ENCODE measurements at regions not wholly inside any gene's neighbourhood (a gene's known extent, or its start where the extent isn't known, plus 50 kb on each side); places are given as distances from the start of the nearest gene placed in this dataset.

DNA sequence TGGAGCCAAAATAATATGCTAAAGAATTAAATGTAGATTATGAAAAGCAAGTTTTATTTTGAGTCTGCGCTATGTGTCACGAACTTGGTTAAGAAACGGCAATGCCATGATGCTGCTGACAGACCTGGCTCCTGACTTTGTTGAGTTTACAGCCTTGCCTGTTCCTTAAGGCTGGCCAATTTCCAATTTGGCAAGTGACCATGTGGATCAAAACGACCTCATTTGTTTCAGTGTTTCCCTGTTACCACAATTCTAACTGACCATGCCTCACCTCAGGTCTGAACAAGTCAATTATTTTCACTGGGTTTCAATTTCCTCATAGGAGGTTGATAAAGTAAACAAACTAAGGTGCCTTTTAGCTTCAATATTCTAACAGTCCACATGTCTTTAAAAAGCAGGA is 461.4 kb downstream of the ZNF608 start:
- whole genome bisulfite sequencing, result 70% methylated on average over 4 of the region's 4 CpGs
- H3K4me3 ChIP-seq (ENCODE audit: low read depth in 1 of 3, low read length in 3 of 3), result no peak overlapping the region
- no peak overlapping the region for H3K9ac ChIP-seq (ENCODE audit: low read depth in 1 of 2, low read length in 2 of 2)
- H3K36me3 ChIP-seq (ENCODE audit: control insufficient read depth in 4 of 4, insufficient read depth in 3 of 4, low read depth in 1 of 4, low read length in 3 of 4), result no peaks in the 10 kb centered on the region
- H3K27me3 ChIP-seq (ENCODE audit: control insufficient read depth in 4 of 4, insufficient read depth in 4 of 4, low read length in 3 of 4), result peaks cover 0 to 3% (median 0%) of the 10 kb centered on the region in 4 donors
- no peaks in the 10 kb centered on the region for H3K4me1 ChIP-seq (ENCODE audit: control insufficient read depth in 4 of 4, insufficient read depth in 4 of 4, low read length in 3 of 4)
- H3K27ac ChIP-seq (ENCODE audit: low read depth in 1 of 2, low read length in 2 of 2), result no peak overlapping the region
- TF ChIP-seq TAF1 (conservative IDR thresholded peaks at IDR 0.05) (no peak), FOXA2 (IDR thresholded peaks at IDR 0.05) (no peak), RXRA (IDR thresholded peaks at IDR 0.05) (no peak), MAX (IDR thresholded peaks at IDR 0.05) (no peak), YY1 (IDR thresholded peaks at IDR 0.05) (no peak), GABPA (IDR thresholded peaks at IDR 0.05 in 1 of 2, conservative IDR thresholded peaks at IDR 0.05 in 1 of 2) (no peak), SP1 (IDR thresholded peaks at IDR 0.05) (no peak), EGR1 (IDR thresholded peaks at IDR 0.05; ENCODE audit: low read depth in 2 of 2) (no peak)
- TF ChIP-seq, protein P1, sequence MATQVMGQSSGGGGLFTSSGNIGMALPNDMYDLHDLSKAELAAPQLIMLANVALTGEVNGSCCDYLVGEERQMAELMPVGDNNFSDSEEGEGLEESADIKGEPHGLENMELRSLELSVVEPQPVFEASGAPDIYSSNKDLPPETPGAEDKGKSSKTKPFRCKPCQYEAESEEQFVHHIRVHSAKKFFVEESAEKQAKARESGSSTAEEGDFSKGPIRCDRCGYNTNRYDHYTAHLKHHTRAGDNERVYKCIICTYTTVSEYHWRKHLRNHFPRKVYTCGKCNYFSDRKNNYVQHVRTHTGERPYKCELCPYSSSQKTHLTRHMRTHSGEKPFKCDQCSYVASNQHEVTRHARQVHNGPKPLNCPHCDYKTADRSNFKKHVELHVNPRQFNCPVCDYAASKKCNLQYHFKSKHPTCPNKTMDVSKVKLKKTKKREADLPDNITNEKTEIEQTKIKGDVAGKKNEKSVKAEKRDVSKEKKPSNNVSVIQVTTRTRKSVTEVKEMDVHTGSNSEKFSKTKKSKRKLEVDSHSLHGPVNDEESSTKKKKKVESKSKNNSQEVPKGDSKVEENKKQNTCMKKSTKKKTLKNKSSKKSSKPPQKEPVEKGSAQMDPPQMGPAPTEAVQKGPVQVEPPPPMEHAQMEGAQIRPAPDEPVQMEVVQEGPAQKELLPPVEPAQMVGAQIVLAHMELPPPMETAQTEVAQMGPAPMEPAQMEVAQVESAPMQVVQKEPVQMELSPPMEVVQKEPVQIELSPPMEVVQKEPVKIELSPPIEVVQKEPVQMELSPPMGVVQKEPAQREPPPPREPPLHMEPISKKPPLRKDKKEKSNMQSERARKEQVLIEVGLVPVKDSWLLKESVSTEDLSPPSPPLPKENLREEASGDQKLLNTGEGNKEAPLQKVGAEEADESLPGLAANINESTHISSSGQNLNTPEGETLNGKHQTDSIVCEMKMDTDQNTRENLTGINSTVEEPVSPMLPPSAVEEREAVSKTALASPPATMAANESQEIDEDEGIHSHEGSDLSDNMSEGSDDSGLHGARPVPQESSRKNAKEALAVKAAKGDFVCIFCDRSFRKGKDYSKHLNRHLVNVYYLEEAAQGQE (IDR thresholded peaks at IDR 0.05), result no peak
- no peak for DNase-seq (ENCODE audit: low spot score)
- H3K9me3 ChIP-seq (ENCODE audit: control insufficient read depth in 4 of 4, low read length in 3 of 4), result no peaks in the 10 kb centered on the region

DNA sequence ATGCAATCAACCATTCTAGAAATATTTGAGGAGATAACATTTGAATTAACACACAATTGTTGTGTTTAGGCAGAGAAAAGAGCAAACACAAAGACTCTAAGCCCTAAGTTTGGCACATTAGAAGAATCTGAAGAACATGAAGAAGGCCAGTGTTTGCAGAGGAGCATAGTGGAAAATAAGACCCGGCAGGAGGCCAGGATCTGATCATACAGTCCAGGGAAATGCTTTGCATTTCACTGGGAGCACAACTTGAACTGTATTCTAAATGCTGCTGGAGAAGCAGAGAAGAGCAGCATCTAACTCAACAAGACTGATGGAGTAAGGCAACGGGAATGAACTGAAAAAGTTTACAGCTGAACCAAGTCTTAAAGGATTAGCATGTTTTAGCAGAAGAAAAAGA is 463.4 kb downstream of the ZNF608 start:
- no peaks in the 10 kb centered on the region for H3K4me1 ChIP-seq (ENCODE audit: control insufficient read depth in 4 of 4, insufficient read depth in 4 of 4, low read length in 3 of 4)
- TF ChIP-seq TAF1 (conservative IDR thresholded peaks at IDR 0.05), result no peak
- no peak for TF ChIP-seq NR2F2 (IDR thresholded peaks at IDR 0.05)
- TF ChIP-seq FOXA2 (IDR thresholded peaks at IDR 0.05), result no peak
- no peak for TF ChIP-seq YY1 (IDR thresholded peaks at IDR 0.05)
- TF ChIP-seq, protein P1 (IDR thresholded peaks at IDR 0.05), result no peak
- TF ChIP-seq GABPA (IDR thresholded peaks at IDR 0.05 in 1 of 2, conservative IDR thresholded peaks at IDR 0.05 in 1 of 2), result no peak
- no peak for DNase-seq (ENCODE audit: low spot score)
- H3K9ac ChIP-seq (ENCODE audit: low read depth in 1 of 2, low read length in 2 of 2), result no peak overlapping the region
- 55% methylated on average over 2 of the region's 2 CpGs for WGBS
- no peaks in the 10 kb centered on the region for H3K36me3 ChIP-seq (ENCODE audit: control insufficient read depth in 4 of 4, insufficient read depth in 3 of 4, low read depth in 1 of 4, low read length in 3 of 4)
- H3K9me3 ChIP-seq (ENCODE audit: control insufficient read depth in 4 of 4, low read length in 3 of 4), result no peaks in the 10 kb centered on the region
- H3K4me3 ChIP-seq (ENCODE audit: low read depth in 1 of 3, low read length in 3 of 3), result no peak overlapping the region
- peaks cover 0 to 3% (median 0%) of the 10 kb centered on the region in 4 donors for H3K27me3 ChIP-seq (ENCODE audit: control insufficient read depth in 4 of 4, insufficient read depth in 4 of 4, low read length in 3 of 4)
- H3K27ac ChIP-seq (ENCODE audit: low read depth in 1 of 2, low read length in 2 of 2), result no peak overlapping the region

DNA sequence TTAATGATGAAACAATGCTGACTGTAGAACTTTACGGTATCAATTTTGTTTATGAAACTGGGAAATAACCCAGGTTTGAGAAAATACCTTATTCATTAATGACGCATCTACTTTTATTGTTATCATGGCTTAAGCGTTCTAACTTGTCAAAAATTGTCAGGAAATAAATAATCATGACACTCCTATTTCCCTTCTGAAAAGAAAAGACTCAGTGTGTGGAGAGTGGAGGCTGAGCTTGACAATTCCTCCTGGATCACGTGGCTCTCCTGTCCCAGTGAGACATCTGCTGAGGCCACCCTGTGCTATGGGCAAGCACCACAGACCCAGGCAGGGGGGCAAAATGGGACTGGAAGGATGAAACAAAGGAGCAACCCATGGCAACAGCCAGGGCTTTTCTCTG is 466.4 kb downstream of the ZNF608 start:
- Histone ChIP-seq H3K27ac (ENCODE audit: low read depth in 1 of 2, low read length in 2 of 2) (no peak overlapping the region), H3K27me3 (ENCODE audit: control insufficient read depth in 4 of 4, insufficient read depth in 4 of 4, low read length in 3 of 4) (peaks cover 0 to 3% (median 0%) of the 10 kb centered on the region in 4 donors), H3K4me3 (ENCODE audit: low read depth in 1 of 3, low read length in 3 of 3) (no peak overlapping the region), H3K4me1 (ENCODE audit: control insufficient read depth in 4 of 4, insufficient read depth in 4 of 4, low read length in 3 of 4) (no peaks in the 10 kb centered on the region), H3K9ac (ENCODE audit: low read depth in 1 of 2, low read length in 2 of 2) (no peak overlapping the region), H3K36me3 (ENCODE audit: control insufficient read depth in 4 of 4, insufficient read depth in 3 of 4, low read depth in 1 of 4, low read length in 3 of 4) (no peaks in the 10 kb centered on the region), H3K9me3 (ENCODE audit: control insufficient read depth in 4 of 4, low read length in 3 of 4) (no peaks in the 10 kb centered on the region)
- WGBS, result 75% methylated on average over 4 of the region's 4 CpGs
- no peak for DNase-seq (ENCODE audit: low spot score)
- TF ChIP-seq MAX (IDR thresholded peaks at IDR 0.05) (no peak), RAD21 (IDR thresholded peaks at IDR 0.05) (no peak), EGR1 (IDR thresholded peaks at IDR 0.05; ENCODE audit: low read depth in 2 of 2) (no peak), TAF1 (conservative IDR thresholded peaks at IDR 0.05) (no peak), FOXA1 (IDR thresholded peaks at IDR 0.05) (no peak), RXRA (IDR thresholded peaks at IDR 0.05) (no peak), HNF4G (IDR thresholded peaks at IDR 0.05) (no peak), HNF4A (conservative IDR thresholded peaks at IDR 0.05) (no peak), GABPA (IDR thresholded peaks at IDR 0.05 in 1 of 2, conservative IDR thresholded peaks at IDR 0.05 in 1 of 2) (no peak)
- TF ChIP-seq, protein P1 (IDR thresholded peaks at IDR 0.05), result no peak
- TF ChIP-seq, protein P2, sequence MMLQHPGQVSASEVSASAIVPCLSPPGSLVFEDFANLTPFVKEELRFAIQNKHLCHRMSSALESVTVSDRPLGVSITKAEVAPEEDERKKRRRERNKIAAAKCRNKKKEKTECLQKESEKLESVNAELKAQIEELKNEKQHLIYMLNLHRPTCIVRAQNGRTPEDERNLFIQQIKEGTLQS (IDR thresholded peaks at IDR 0.05), result no peak
